Endothelial cell of umbilical vein (primary cell): ENCODE measurements at regions not wholly inside any gene's neighbourhood (a gene's known extent, or its start where the extent isn't known, plus 50 kb on each side); places are given as distances from the start of the nearest gene placed in this dataset.

Experiments
- BruUV-seq: library from RNA; stranded (reverse); fragments of 400-500 nt; replicated peaks from 2 replicates; lab custom pipeline; 2021; lab: Mats Ljungman, UMichigan
- CTCF ChIA-PET: fragments of 300-600, 350-600 bp; sonication (Branson Sonifier 250); formaldehyde crosslinking; loops from one replicate; lab custom pipeline; 2021; ENCODE audit warnings: antibody characterized with exemption, inconsistent platforms; lab: Charles Lee
- POLR2A ChIA-PET: fragments of 300-600, 350-600 bp; sonication (Branson Sonifier 250); formaldehyde crosslinking; loops from one replicate; lab custom pipeline; 2021; ENCODE audit warnings: antibody characterized with exemption, inconsistent platforms; lab: Charles Lee
- DNase-seq: peaks from one replicate; pipeline ENCODE4 v3.0.0-alpha.2; 2011; ENCODE audit warnings: low read depth, low spot score
- FAIRE-seq: peaks from 2 replicates; lab custom pipeline; 2011; peaks lifted over from hg19 to GRCh38; lab: Jason Lieb, UNC
- H2AFZ ChIP-seq: 2 replicates; pipeline ENCODE4 v1.6.0; 2012; ENCODE audit warnings: low read depth, low read length, control low read depth, inconsistent platforms
- H3K27ac ChIP-seq: 2 replicates; pipeline ENCODE4 v1.5.1; 2011; ENCODE audit warnings: low read depth, mild to moderate bottlenecking, control low read depth, low read length, moderate library complexity; ENCODE audit not compliant: insufficient read depth
- H3K27me3 ChIP-seq, 2 experiments: 2 replicates each; pipeline versions ENCODE4 v1.6.0 to v1.6.1; 2011; ENCODE audit warnings: low read length in 2 of 2, mixed read lengths in 1 of 2; ENCODE audit not compliant: control insufficient read depth in 2 of 2, insufficient read depth in 2 of 2
- H3K36me3 ChIP-seq, 2 experiments: 2 replicates in 1 of 2; 3 replicates in 1 of 2; pipeline ENCODE4 v1.5.1; 2011; ENCODE audit warnings: low read length in 2 of 2, mild to moderate bottlenecking in 1 of 2, moderate library complexity in 1 of 2; ENCODE audit not compliant: control insufficient read depth in 2 of 2, insufficient read depth in 2 of 2; ENCODE audit errors: extremely low read depth in 1 of 2
- H3K4me1 ChIP-seq: 3 replicates; pipeline ENCODE4 v1.5.1; 2011; ENCODE audit warnings: mild to moderate bottlenecking, low read length; ENCODE audit not compliant: control insufficient read depth, insufficient read depth; ENCODE audit errors: extremely low read depth
- H3K4me2 ChIP-seq: 2 replicates; pipeline ENCODE4 v1.6.1; 2011; ENCODE audit warnings: low read length, control low read depth, mixed read lengths; ENCODE audit not compliant: insufficient read depth
- H3K4me3 ChIP-seq, 3 experiments: fragments of 200-600 bp in 1 of 3; sonication (generic), shearing (Covaris generic) in 1 of 3; replicated peaks in 1 of 3; 2 replicates each; pipeline ENCODE4 v1.5.1; 2011 to 2016; ENCODE audit warnings: control low read depth in 3 of 3, low read length in 3 of 3, mild to moderate bottlenecking in 2 of 3, inconsistent platforms in 1 of 3, low read depth in 1 of 3, moderate library complexity in 1 of 3; ENCODE audit not compliant: insufficient read depth in 1 of 3
- H3K79me2 ChIP-seq: 2 replicates; pipeline ENCODE4 v1.6.0; 2012; ENCODE audit warnings: low read length, inconsistent platforms; ENCODE audit not compliant: control insufficient read depth, insufficient read depth
- H3K9ac ChIP-seq: replicated peaks from 2 replicates; pipeline ENCODE3; 2011; ENCODE audit warnings: low read length, control low read depth; ENCODE audit not compliant: insufficient read depth; ENCODE audit errors: extremely low read depth
- H3K9me1 ChIP-seq: replicated peaks from 3 replicates; pipeline ENCODE4 v1.6.0; 2011; ENCODE audit warnings: mild to moderate bottlenecking, low read length; ENCODE audit not compliant: control insufficient read depth, insufficient read depth; ENCODE audit errors: extremely low read depth
- H3K9me3 ChIP-seq: replicated peaks from 2 replicates; pipeline ENCODE4 v1.5.1; 2012; ENCODE audit warnings: low read length, inconsistent platforms; ENCODE audit not compliant: control insufficient read depth, insufficient read depth
- H4K20me1 ChIP-seq: replicated peaks from 2 replicates; pipeline ENCODE3; 2011; ENCODE audit warnings: mild to moderate bottlenecking, low read length; ENCODE audit not compliant: control insufficient read depth, insufficient read depth; ENCODE audit errors: extremely low read depth
- CTCF ChIP-seq, 2 donors: IDR thresholded peaks; 1 replicate in 1 of 2; 2 replicates in 1 of 2; pipeline ENCODE4 v1.5.1; 2011; ENCODE audit warnings: low read length in 2 of 2, mild to moderate bottlenecking in 2 of 2, moderate library complexity in 2 of 2, control low read depth in 1 of 2, inconsistent platforms in 1 of 2, low read depth in 1 of 2; ENCODE audit not compliant: insufficient read depth in 1 of 2; ENCODE audit errors: extremely low read depth in 1 of 2
- JUN ChIP-seq: IDR thresholded peaks from 2 replicates; pipeline ENCODE4 v1.6.1; 2011; ENCODE audit warnings: borderline replicate concordance, low read depth; ENCODE audit not compliant: insufficient read length, insufficient read depth
- MAX ChIP-seq: IDR thresholded peaks from 2 replicates; pipeline ENCODE4 v1.6.1; 2011; ENCODE audit not compliant: insufficient read depth, insufficient read length
- MYC ChIP-seq: IDR thresholded peaks from one replicate; pipeline ENCODE4 v1.6.1; 2011; ENCODE audit warnings: mild to moderate bottlenecking, low read depth, low read length
- POLR2A ChIP-seq: IDR thresholded peaks from 2 replicates; pipeline ENCODE4 v1.6.1; 2012; ENCODE audit warnings: low read depth, mild to moderate bottlenecking, control low read depth, low read length
- POLR2AphosphoS5 ChIP-seq: IDR thresholded peaks from 2 replicates; pipeline ENCODE4 v1.6.1; 2012; ENCODE audit warnings: low read depth, mild to moderate bottlenecking, control low read depth, low read length, moderate library complexity; ENCODE audit not compliant: insufficient read depth
- dilution Hi-C: fragments of 300-500 bp; cut with MboI; formaldehyde crosslinking; loops from one replicate; pipeline ENCODE4 v1.15.0; 2019; ENCODE audit warnings: low sequenced_read_pairs; ENCODE audit not compliant: extremely low pct_ligation_motif_present
- intact Hi-C: fragments of 100-400 bp; cut with micrococcal nuclease; formaldehyde crosslinking; loops from one replicate; pipeline ENCODE4 v1.10.0; 2022

GRCh38 chr10:70973275-70973674 is 84.9 kb upstream of the PCBD1 start:
- no peak overlapping the region for H2AFZ ChIP-seq
- no peaks in the 10 kb centered on the region for H3K4me1 ChIP-seq
- ChIA-PET POLR2A (no interaction called here), CTCF (interaction anchor here (1.3 kb wide), 1 partner anchor 25 kb away, joined by 4 read pairs; no protein-coding TSS in a partner anchor)
- H3K4me2 ChIP-seq = no peak overlapping the region
- H3K9me1 ChIP-seq = no peaks in the 10 kb centered on the region
- no peak overlapping the region for H3K4me3 ChIP-seq
- no peak overlapping the region for H3K9ac ChIP-seq
- no peak for DNase-seq
- FAIRE-seq = no peak
- dilution Hi-C loops = no loop called here
- no peaks in the 10 kb centered on the region for H3K36me3 ChIP-seq
- H3K27me3 ChIP-seq = peaks cover 6 to 7% of the 10 kb centered on the region in 2 experiments
- intact Hi-C loops = no loop called here
- BruUV-seq = no TSS peak
- no peaks in the 10 kb centered on the region for H3K79me2 ChIP-seq
- TF ChIP-seq CTCF (IDR thresholded peaks at IDR 0.05; ENCODE audit: extremely low read depth in 1 of 2, insufficient read depth in 1 of 2, low read depth in 1 of 2, low read length in 2 of 2) = no peak
- TF ChIP-seq POLR2AphosphoS5 = no peak
- TF ChIP-seq MAX = no peak
- TF ChIP-seq POLR2A = no peak
- no peaks in the 10 kb centered on the region for H4K20me1 ChIP-seq
- H3K27ac ChIP-seq = no peak overlapping the region
- H3K9me3 ChIP-seq = no peaks in the 10 kb centered on the region

- no peak for DNase-seq
- intact Hi-C loops (no loop called here), dilution Hi-C loops (no loop called here)
- H3K27me3 ChIP-seq = peaks cover 6 to 7% of the 10 kb centered on the region in 2 experiments
- ChIA-PET CTCF (interaction anchor here (1.3 kb wide), 1 partner anchor 23 kb away, joined by 4 read pairs; no protein-coding TSS in a partner anchor), POLR2A (no interaction called here)
- H3K9me3 ChIP-seq = no peaks in the 10 kb centered on the region
- H3K9ac ChIP-seq = no peak overlapping the region
- FAIRE-seq = no peak
- no peaks in the 10 kb centered on the region for H3K9me1 ChIP-seq
- H3K27ac ChIP-seq = no peak overlapping the region
- no peaks in the 10 kb centered on the region for H3K36me3 ChIP-seq
- no peak overlapping the region for H3K4me2 ChIP-seq
- no peaks in the 10 kb centered on the region for H3K4me1 ChIP-seq
- no peaks in the 10 kb centered on the region for H3K79me2 ChIP-seq
- H4K20me1 ChIP-seq = no peaks in the 10 kb centered on the region
- no peak for TF ChIP-seq MYC
- peak; percentile 23 for TF ChIP-seq JUN
- no peak overlapping the region for H2AFZ ChIP-seq
- H3K4me3 ChIP-seq = no peak overlapping the region
- no TSS peak for BruUV-seq
These were observed 86.1 kb upstream of the PCBD1 start for GRCh38 chr10:70974351-70974901.
